Heart left ventricle (tissue), 16 donors: ENCODE measurements at regions not wholly inside any gene's neighbourhood (a gene's known extent, or its start where the extent isn't known, plus 50 kb on each side); places are given as distances from the start of the nearest gene placed in this dataset.

Source experiments
- ATAC-seq, 4 donors: fragments of 200-7000 bp; cut with Tn5 transposase; one replicate each; pipeline ENCODE4 v1.9.1; 2020 to 2022; ENCODE audit warnings: moderate library complexity in 4 of 4, mild to moderate bottlenecking in 3 of 4, moderate number of reproducible peaks in 1 of 4
- DNase-seq, 5 donors: peaks; one replicate each; pipeline ENCODE4 v3.0.0-alpha.2; 2020
- H3K27ac ChIP-seq, 12 donors: fragments of 200-600 bp; sonication (generic) in 4 of 12; one replicate each; pipeline versions ENCODE4 v1.5.0 to v1.8.0; 2016 to 2022; ENCODE audit warnings: mild to moderate bottlenecking in 2 of 12
- H3K27me3 ChIP-seq, 9 donors: fragments of 200-600 bp; sonication (generic) in 2 of 9; one replicate each; pipeline versions ENCODE4 v1.5.1 to v1.8.0; 2016 to 2022; ENCODE audit warnings: mild to moderate bottlenecking in 3 of 9
- H3K36me3 ChIP-seq, 9 donors: fragments of 200-600 bp; sonication (generic) in 2 of 9; one replicate each; pipeline versions ENCODE4 v1.5.0 to v1.8.0; 2018 to 2022; ENCODE audit warnings: mild to moderate bottlenecking in 2 of 9
- H3K4me1 ChIP-seq, 12 donors: fragments of 200-600 bp; sonication (generic) in 4 of 12; one replicate each; pipeline versions ENCODE4 v1.5.0 to v1.8.0; 2016 to 2022; ENCODE audit warnings: mild to moderate bottlenecking in 3 of 12
- H3K4me3 ChIP-seq, 12 donors: fragments of 200-600 bp; sonication (generic) in 4 of 12; one replicate each; pipeline versions ENCODE4 v1.5.0 to v1.8.0; 2017 to 2022; ENCODE audit warnings: mild to moderate bottlenecking in 9 of 12, moderate library complexity in 4 of 12
- H3K9me3 ChIP-seq, 12 donors: fragments of 200-600 bp; sonication (generic) in 4 of 12; one replicate each; pipeline versions ENCODE4 v1.5.0 to v1.8.0; 2016 to 2022; ENCODE audit warnings: mild to moderate bottlenecking in 1 of 12
- CTCF ChIP-seq, 12 donors: fragments of 200-600 bp; sonication (generic) in 4 of 12; IDR thresholded peaks; one replicate each; pipeline versions ENCODE4 v1.5.0 to v1.8.0; 2018 to 2022; ENCODE audit warnings: antibody characterized with exemption in 12 of 12, mild to moderate bottlenecking in 5 of 12
- POLR2A ChIP-seq, 2 donors: fragments of 450-650 bp; IDR thresholded peaks; one replicate each; pipeline ENCODE4 v1.6.1; 2017; ENCODE audit warnings: antibody characterized with exemption in 2 of 2, mild to moderate bottlenecking in 2 of 2, moderate library complexity in 2 of 2
- WGBS, 4 donors: extraction: QIAGEN DNeasy Blood & Tissue Kit in 2 of 4; methylation state at CpG; one replicate each; pipeline versions ENCODE4 v1.1.5 to v1.1.7; 2013 to 2018; 5-methylcytosine and 5-hydroxymethylcytosine counted together
- intact Hi-C, 10 donors: fragments of 100-400 bp; cut with DNase I; formaldehyde crosslinking; loops; one replicate each; pipeline versions ENCODE4 v1.11.1 to v1.14.2; 2022
- donor health status: ischemic (EF 13 %, LVEDD 7.1; RV severe dilation, severe dysfunction).
- donor health status: healthy with polysubstance abuse.
- donor health status: DM: no; HTN: yes; CAD: no.
- donor health status: DM: no; HTN: no; CAD: no.
- donor health status: ischemic (EF 25% LVEDD 6.9; RV normal size, moderate dysfunction).
- donor health status: ischemic (EF 25% LVEDD 5.7; RV mildly dilated, moderate dysfunction).
- donor health status: healthy.
- donor health status: DM: yes; HTN: yes; CAD: no.
- donor health status: ischemic (EF 35%, LVEDD 5.7; RV mildly dilated, moderate dysfunction).
- donor health status: nonischemic (EF 11% LVEDD 7.7; RV severe dilation, severe dysfunction).
- donor health status: DM: yes; HTN: yes; CAD: no.
- donor health status: PGD.
- donor health status: ischemic (EF 29% LVEDD 5.4; RV normal size, mild dysfunction).
- donor health status: nonischemic (EF 23%, LVEDD 6.1; RV moderate dilation, normal function).

- Histone ChIP-seq H3K27me3 (no peaks in the 10 kb centered on the region), H3K36me3 (peaks cover 0 to 13% (median 7%) of the 10 kb centered on the region in 9 donors), H3K27ac (peak overlapping the region in 1 of 12 donors; percentile 25), H3K4me1 (peaks cover 0 to 3% (median 0%) of the 10 kb centered on the region in 12 donors), H3K4me3 (no peak overlapping the region), H3K9me3 (no peaks in the 10 kb centered on the region)
- TF ChIP-seq POLR2A (IDR thresholded peaks at IDR 0.05) (no peak), CTCF (IDR thresholded peaks at IDR 0.05) (no peak)
- no peak for DNase-seq
- no peak for ATAC-seq
- WGBS, 4 donors = 80 to 85% (median 81%) methylated on average over 5 of the region's 5 CpGs
- intact Hi-C loops = no loop called here
Observed at GRCh38 chr14:71668186-71668912, 263.9 kb upstream of the RGS6 start.

GRCh38 chr14:71672596-71672995, 259.6 kb upstream of the RGS6 start:
- TF ChIP-seq POLR2A (IDR thresholded peaks at IDR 0.05) (no peak), CTCF (IDR thresholded peaks at IDR 0.05) (no peak)
- Histone ChIP-seq H3K36me3 (peaks cover 0 to 13% (median 7%) of the 10 kb centered on the region in 9 donors), H3K4me3 (no peak overlapping the region), H3K27ac (no peak overlapping the region), H3K9me3 (peaks cover 0 to 11% (median 0%) of the 10 kb centered on the region in 12 donors), H3K4me1 (no peaks in the 10 kb centered on the region), H3K27me3 (no peaks in the 10 kb centered on the region)
- intact Hi-C loops = no loop called here
- ATAC-seq (no peak), DNase-seq (no peak)
- WGBS, 4 donors = 92 to 95% (median 93%) methylated on average over 5 of the region's 5 CpGs

GRCh38 chr14:71675126-71675899, 256.9 kb upstream of the RGS6 start:
- ATAC-seq (no peak), DNase-seq (peak in 1 of 5 donors; percentile 28)
- Histone ChIP-seq H3K36me3 (peaks cover 0 to 13% (median 7%) of the 10 kb centered on the region in 9 donors), H3K27ac (no peak overlapping the region), H3K4me3 (no peak overlapping the region), H3K4me1 (no peaks in the 10 kb centered on the region), H3K9me3 (peaks cover 0 to 14% (median 0%) of the 10 kb centered on the region in 12 donors), H3K27me3 (no peaks in the 10 kb centered on the region)
- 85 to 88% (median 86%) methylated on average over 6 to 7 of the region's 7 CpGs for WGBS, 4 donors
- intact Hi-C loops = no loop called here
- no peak for TF ChIP-seq CTCF (IDR thresholded peaks at IDR 0.05)
- TF ChIP-seq POLR2A (IDR thresholded peaks at IDR 0.05) = no peak

- H3K27me3 ChIP-seq = no peaks in the 10 kb centered on the region
- H3K9me3 ChIP-seq = peaks cover 0 to 14% (median 0%) of the 10 kb centered on the region in 12 donors
- DNase-seq (no peak), ATAC-seq (no peak)
- WGBS, 4 donors = 95 to 97% (median 96%) methylated on average over 5 of the region's 5 CpGs
- H3K27ac ChIP-seq = no peak overlapping the region
- TF ChIP-seq POLR2A (IDR thresholded peaks at IDR 0.05) (no peak), CTCF (IDR thresholded peaks at IDR 0.05) (no peak)
- no peaks in the 10 kb centered on the region for H3K4me1 ChIP-seq
- H3K36me3 ChIP-seq = peaks cover 0 to 13% (median 7%) of the 10 kb centered on the region in 9 donors
- H3K4me3 ChIP-seq = no peak overlapping the region
- intact Hi-C loops = no loop called here
Observed at GRCh38 chr14:71675900-71676287, 256.3 kb upstream of the RGS6 start.
